ENCODE measurements at regions not wholly inside any gene's neighbourhood (a gene's known extent, or its start where the extent isn't known, plus 50 kb on each side); places are given as distances from the start of the nearest gene placed in this dataset.
"Not testable (repeated sequence)": the region's sequence is repeated elsewhere in the genome, so short reads cannot be mapped to it uniquely, and the experiment has no call there.

DNA sequence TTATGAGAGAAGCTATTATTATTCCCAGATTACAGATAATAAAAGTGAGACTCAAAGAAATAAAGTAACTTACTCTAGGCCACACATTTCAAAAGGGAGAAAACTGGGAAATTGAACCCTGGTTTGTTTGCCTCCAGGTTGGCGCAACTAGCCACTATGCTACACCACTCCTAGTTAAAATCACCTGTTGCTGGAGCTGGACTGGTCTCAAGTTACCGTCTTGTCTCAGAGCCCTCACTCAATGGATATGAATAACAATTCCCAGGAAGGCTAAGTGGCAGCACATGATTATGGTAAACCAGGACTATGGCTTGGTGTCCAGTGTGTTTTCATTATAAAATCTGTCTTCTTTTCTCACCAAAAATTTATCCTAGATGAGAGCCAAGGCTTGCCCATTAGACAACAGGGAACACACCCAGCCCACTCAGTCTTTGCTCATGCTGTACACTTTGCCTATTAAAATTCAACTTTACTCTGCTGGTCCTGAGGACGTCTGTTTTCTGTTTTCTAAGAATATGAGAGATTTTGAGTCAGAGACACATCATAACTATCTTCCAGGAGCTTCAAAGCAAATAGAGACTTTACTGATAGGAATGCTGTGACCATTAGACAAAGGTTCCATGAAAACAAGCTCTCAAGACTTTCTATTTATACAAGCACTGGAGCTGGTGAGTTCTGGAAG lies 58.1 kb downstream of the ADRB2 start:
- Mint-ChIP-seq H3K4me1 (ENCODE audit: low read depth) (no peaks in the 10 kb centered on the region), H3K27ac (no peak overlapping the region), H3K9me3 (no peaks in the 10 kb centered on the region), H3K4me3 (no peak overlapping the region), H3K27me3 (no peaks in the 10 kb centered on the region), H3K36me3 (ENCODE audit: low read depth) (no peaks in the 10 kb centered on the region)
- H3K4me1 ChIP-seq (ENCODE audit: insufficient read depth, low read length) = no peaks in the 10 kb centered on the region
- no peaks in the 10 kb centered on the region for H3K27me3 ChIP-seq (ENCODE audit: control insufficient read depth in 1 of 2, insufficient read depth in 2 of 2, low read length in 2 of 2)
- H3K4me3 ChIP-seq (ENCODE audit: low read length) = no peak overlapping the region
- TF ChIP-seq, protein P1, sequence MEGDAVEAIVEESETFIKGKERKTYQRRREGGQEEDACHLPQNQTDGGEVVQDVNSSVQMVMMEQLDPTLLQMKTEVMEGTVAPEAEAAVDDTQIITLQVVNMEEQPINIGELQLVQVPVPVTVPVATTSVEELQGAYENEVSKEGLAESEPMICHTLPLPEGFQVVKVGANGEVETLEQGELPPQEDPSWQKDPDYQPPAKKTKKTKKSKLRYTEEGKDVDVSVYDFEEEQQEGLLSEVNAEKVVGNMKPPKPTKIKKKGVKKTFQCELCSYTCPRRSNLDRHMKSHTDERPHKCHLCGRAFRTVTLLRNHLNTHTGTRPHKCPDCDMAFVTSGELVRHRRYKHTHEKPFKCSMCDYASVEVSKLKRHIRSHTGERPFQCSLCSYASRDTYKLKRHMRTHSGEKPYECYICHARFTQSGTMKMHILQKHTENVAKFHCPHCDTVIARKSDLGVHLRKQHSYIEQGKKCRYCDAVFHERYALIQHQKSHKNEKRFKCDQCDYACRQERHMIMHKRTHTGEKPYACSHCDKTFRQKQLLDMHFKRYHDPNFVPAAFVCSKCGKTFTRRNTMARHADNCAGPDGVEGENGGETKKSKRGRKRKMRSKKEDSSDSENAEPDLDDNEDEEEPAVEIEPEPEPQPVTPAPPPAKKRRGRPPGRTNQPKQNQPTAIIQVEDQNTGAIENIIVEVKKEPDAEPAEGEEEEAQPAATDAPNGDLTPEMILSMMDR (IDR thresholded peaks at IDR 0.05) = no peak
- no peaks in the 10 kb centered on the region for H3K9me3 ChIP-seq (ENCODE audit: control insufficient read depth in 1 of 2, insufficient read depth in 1 of 2, low read length in 2 of 2)
- CTCF ChIA-PET = no interaction called here
- DNase-seq = no peak
- ATAC-seq (ENCODE audit: poor library complexity) = no peak
- POLR2A ChIA-PET = no interaction called here
- intact Hi-C loops (cut with DNase I, micrococcal nuclease) = no loop called here
- H3K27ac ChIP-seq (ENCODE audit: low read depth in 1 of 2, low read length in 2 of 2) = no peak overlapping the region
- H3K36me3 ChIP-seq (ENCODE audit: insufficient read depth, low read length) = no peaks in the 10 kb centered on the region

DNA sequence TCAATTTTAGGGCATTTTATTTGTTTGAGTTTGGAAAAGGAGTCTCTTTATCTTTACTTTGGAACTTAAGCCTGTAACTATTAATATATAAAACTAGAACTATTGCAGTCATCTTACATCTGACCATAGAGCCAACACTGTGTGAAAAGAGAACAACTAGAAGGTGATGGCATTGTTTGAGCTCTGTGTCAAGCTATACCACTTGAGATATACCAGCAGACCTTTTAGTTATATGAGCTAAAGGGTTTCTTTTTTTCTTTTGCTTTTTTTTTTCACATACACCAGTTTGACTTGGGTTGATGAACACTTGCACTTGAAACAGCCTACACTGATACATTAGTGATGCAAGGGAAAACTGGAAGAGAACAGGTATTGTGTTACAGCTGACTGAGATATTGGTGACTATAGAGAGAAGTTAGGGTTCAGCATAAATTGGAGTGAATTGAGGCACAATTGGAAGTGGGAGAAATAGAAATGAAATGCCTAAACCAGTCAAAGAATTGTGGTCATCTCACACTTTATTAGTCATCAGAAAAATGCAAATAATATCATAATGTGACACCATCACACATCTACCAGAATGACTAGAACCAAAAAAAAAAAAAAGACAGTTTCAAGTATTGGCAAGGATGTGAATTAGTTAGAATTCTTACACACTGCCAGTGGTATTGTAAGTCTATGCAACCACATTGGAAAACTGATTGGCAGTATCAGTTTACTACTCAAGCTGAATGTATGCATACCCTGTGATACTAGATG lies 60.9 kb downstream of the ADRB2 start:
- H3K9me3 ChIP-seq (ENCODE audit: control insufficient read depth in 1 of 2, insufficient read depth in 1 of 2, low read length in 2 of 2) = no peaks in the 10 kb centered on the region

DNA sequence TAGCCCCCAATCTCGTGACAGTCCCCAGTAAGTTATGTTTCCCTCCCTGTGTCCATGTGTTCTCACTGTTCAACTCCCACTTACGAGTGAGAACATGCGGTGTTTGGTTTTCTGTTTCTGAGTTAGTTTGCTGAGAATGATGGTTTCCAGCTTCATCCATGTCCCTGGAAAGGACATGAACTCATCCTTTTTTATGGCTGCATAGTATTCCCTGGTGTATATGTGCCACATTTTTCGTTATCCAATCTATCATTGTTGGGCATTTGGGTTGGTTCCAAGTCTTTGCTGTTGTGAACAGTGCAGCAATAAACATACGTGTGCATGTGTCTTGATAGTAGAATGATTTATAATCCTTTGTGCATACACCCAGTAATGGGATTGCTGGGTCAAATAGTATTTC lies 63.5 kb downstream of the ADRB2 start:
- H3K4me3 Mint-ChIP-seq; H3K4me3 ChIP-seq (ENCODE audit: low read length); POLR2A ChIA-PET; H3K36me3 Mint-ChIP-seq (ENCODE audit: low read depth); H3K36me3 ChIP-seq (ENCODE audit: insufficient read depth, low read length); H3K9me3 ChIP-seq (ENCODE audit: control insufficient read depth in 1 of 2, insufficient read depth in 1 of 2, low read length in 2 of 2); CTCF ChIA-PET; H3K27me3 ChIP-seq (ENCODE audit: control insufficient read depth in 1 of 2, insufficient read depth in 2 of 2, low read length in 2 of 2); intact Hi-C loops (cut with DNase I, micrococcal nuclease); H3K4me1 ChIP-seq (ENCODE audit: insufficient read depth, low read length); ATAC-seq (ENCODE audit: poor library complexity); H3K27ac Mint-ChIP-seq; DNase-seq; H3K4me1 Mint-ChIP-seq (ENCODE audit: low read depth); H3K27ac ChIP-seq (ENCODE audit: low read depth in 1 of 2, low read length in 2 of 2); H3K9me3 Mint-ChIP-seq: not testable (repeated sequence)
- H3K27me3 Mint-ChIP-seq = peaks cover 36% of the 10 kb centered on the region

More for the DNA sequence above, 60.9 kb downstream of the ADRB2 start:
- Mint-ChIP-seq H3K4me3 (no peak overlapping the region), H3K36me3 (ENCODE audit: low read depth) (no peaks in the 10 kb centered on the region), H3K4me1 (ENCODE audit: low read depth) (no peaks in the 10 kb centered on the region), H3K27me3 (peaks cover 21% of the 10 kb centered on the region), H3K9me3 (no peaks in the 10 kb centered on the region), H3K27ac (no peak overlapping the region)
- no peak overlapping the region for H3K4me3 ChIP-seq (ENCODE audit: low read length)
- intact Hi-C loops (cut with DNase I, micrococcal nuclease) = no loop called here
- H3K27ac ChIP-seq (ENCODE audit: low read depth in 1 of 2, low read length in 2 of 2) = no peak overlapping the region
- ChIA-PET CTCF (interaction anchor here (0.7 to 1.6 kb wide), 2 partner anchors 11 to 16 kb away, joined by 3 read pairs; no protein-coding TSS in a partner anchor), POLR2A (no interaction called here)
- H3K36me3 ChIP-seq (ENCODE audit: insufficient read depth, low read length) = no peaks in the 10 kb centered on the region
- no peak for ATAC-seq (ENCODE audit: poor library complexity)
- peak in 1 of 14 experiments; percentile 14 for DNase-seq
- TF ChIP-seq, protein P1 (IDR thresholded peaks at IDR 0.05) = no peak
- no peaks in the 10 kb centered on the region for H3K27me3 ChIP-seq (ENCODE audit: control insufficient read depth in 1 of 2, insufficient read depth in 2 of 2, low read length in 2 of 2)
- H3K4me1 ChIP-seq (ENCODE audit: insufficient read depth, low read length) = no peaks in the 10 kb centered on the region

DNA sequence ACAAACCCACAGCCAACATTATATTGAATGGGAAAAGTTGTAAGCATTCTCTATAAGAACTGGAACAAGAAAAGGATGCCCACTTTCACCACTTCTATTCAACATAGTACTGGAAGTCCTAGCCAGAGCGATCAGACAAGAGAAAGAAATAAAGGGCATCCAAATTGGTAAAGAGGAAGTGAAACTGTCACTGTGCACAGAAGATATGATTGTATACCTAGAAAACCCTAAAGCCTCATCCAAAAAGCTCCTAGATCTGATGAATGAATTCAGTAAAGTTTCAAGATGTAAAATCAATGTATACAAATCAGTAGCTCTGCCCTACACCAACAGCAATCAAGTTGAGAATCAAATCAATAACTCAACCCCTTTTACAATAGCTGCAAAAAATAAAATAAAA lies 69.0 kb downstream of the ADRB2 start:
- H3K9me3 Mint-ChIP-seq; H3K27me3 ChIP-seq (ENCODE audit: control insufficient read depth in 1 of 2, insufficient read depth in 2 of 2, low read length in 2 of 2); H3K9me3 ChIP-seq (ENCODE audit: control insufficient read depth in 1 of 2, insufficient read depth in 1 of 2, low read length in 2 of 2); H3K27ac ChIP-seq (ENCODE audit: low read depth in 1 of 2, low read length in 2 of 2); H3K4me3 Mint-ChIP-seq; H3K4me3 ChIP-seq (ENCODE audit: low read length); H3K36me3 ChIP-seq (ENCODE audit: insufficient read depth, low read length); intact Hi-C loops (cut with DNase I, micrococcal nuclease); H3K27ac Mint-ChIP-seq; POLR2A ChIA-PET; H3K4me1 Mint-ChIP-seq (ENCODE audit: low read depth); H3K4me1 ChIP-seq (ENCODE audit: insufficient read depth, low read length); CTCF ChIA-PET; DNase-seq; ATAC-seq (ENCODE audit: poor library complexity); H3K36me3 Mint-ChIP-seq (ENCODE audit: low read depth): not testable (repeated sequence)
- peaks cover 46% of the 10 kb centered on the region for H3K27me3 Mint-ChIP-seq
